Ovary (tissue), 7 donors: ENCODE measurements at regions not wholly inside any gene's neighbourhood (a gene's known extent, or its start where the extent isn't known, plus 50 kb on each side); places are given as distances from the start of the nearest gene placed in this dataset.

Source experiments
- DNase-seq, 5 donors: peaks; one replicate each; pipeline ENCODE4 v3.0.0-alpha.2; 2019 to 2020
- H3K27ac ChIP-seq, 2 donors: fragments of 200-600 bp; one replicate each; pipeline versions ENCODE4 v1.5.1 to v1.8.0; 2019 to 2022
- H3K27me3 ChIP-seq: fragments of 200-600 bp; one replicate; pipeline ENCODE4 v1.8.0; 2022
- H3K36me3 ChIP-seq: fragments of 200-600 bp; sonication (generic); one replicate; pipeline ENCODE4 v1.5.1; 2019
- H3K4me1 ChIP-seq: one replicate; pipeline ENCODE4 v1.8.1; 2013; ENCODE audit warnings: mild to moderate bottlenecking, moderate library complexity; ENCODE audit not compliant: insufficient read depth
- H3K4me3 ChIP-seq: fragments of 200-600 bp; sonication (generic); one replicate; pipeline ENCODE4 v1.5.1; 2017
- H3K9me3 ChIP-seq, 2 donors: fragments of 200-600 bp in 1 of 2; sonication (generic) in 1 of 2; one replicate each; pipeline versions ENCODE4 v1.5.1 to v1.8.1; 2013 to 2019; ENCODE audit warnings: mild to moderate bottlenecking in 1 of 2, moderate library complexity in 1 of 2
- CTCF ChIP-seq, 3 donors: fragments of 450-650 bp in 2 of 3; fragments of 200-600 bp in 1 of 3; IDR thresholded peaks; one replicate each; pipeline versions ENCODE4 v1.5.1 to v1.8.0; 2016 to 2022; ENCODE audit warnings: antibody characterized with exemption in 3 of 3, mild to moderate bottlenecking in 1 of 3
- EP300 ChIP-seq: sonication (generic); formaldehyde crosslinking; IDR thresholded peaks from one replicate; pipeline ENCODE4 v1.6.1; 2017; ENCODE audit warnings: antibody characterized with exemption
- POLR2A ChIP-seq: fragments of 450-650 bp; IDR thresholded peaks from one replicate; pipeline ENCODE4 v1.6.1; 2017; ENCODE audit warnings: antibody characterized with exemption, mild to moderate bottlenecking, moderate library complexity
- WGBS, 3 donors: extraction: QIAGEN DNeasy Blood & Tissue Kit in 1 of 3; methylation state at CpG; one replicate each; pipeline versions ENCODE4 v1.1.5 to v1.1.7; 2013 to 2017; 5-methylcytosine and 5-hydroxymethylcytosine counted together
- intact Hi-C, 4 donors: fragments of 100-400 bp; cut with DNase I; formaldehyde crosslinking; loops; one replicate each; pipeline versions ENCODE4 v1.11.0 to v1.15.1; 2022 to 2023
- donor health status: DM: no; HTN: no; CAD: no; lungs with moderate emphysema.
- donor health status: DM: no; HTN: no; CAD: no.
- donor health status: Bipolar disorder and iron deficiency.
- donor health status: DM: no; HTN: no; CAD: no.
- donor health status: DM: yes; HTN: yes; CAD: no.

GRCh38 chr15:94761574-94761973 is 530.2 kb downstream of the MCTP2 start:
- Histone ChIP-seq H3K36me3 (no peaks in the 10 kb centered on the region), H3K4me3 (no peak overlapping the region), H3K4me1 (no peaks in the 10 kb centered on the region), H3K9me3 (no peaks in the 10 kb centered on the region), H3K27me3 (no peaks in the 10 kb centered on the region), H3K27ac (no peak overlapping the region)
- TF ChIP-seq CTCF (IDR thresholded peaks at IDR 0.05), result no peak
- TF ChIP-seq EP300, result no peak
- no peak for TF ChIP-seq POLR2A
- intact Hi-C loops, result no loop called here
- 54 to 92% (median 87%) methylated on average over 1 of the region's 1 CpG for WGBS, 3 donors
- DNase-seq, result no peak

- 28 to 59% (median 31%) methylated on average over 2 of the region's 2 CpGs for WGBS, 3 donors
- Histone ChIP-seq H3K4me3 (no peak overlapping the region), H3K27ac (no peak overlapping the region), H3K9me3 (no peaks in the 10 kb centered on the region), H3K27me3 (no peaks in the 10 kb centered on the region), H3K36me3 (no peaks in the 10 kb centered on the region), H3K4me1 (no peaks in the 10 kb centered on the region)
- TF ChIP-seq EP300 (no peak), POLR2A (no peak), CTCF (IDR thresholded peaks at IDR 0.05) (no peak)
- intact Hi-C loops, result no loop called here
- no peak for DNase-seq
Measured at GRCh38 chr15:94769089-94769488, 537.7 kb downstream of the MCTP2 start.

- intact Hi-C loops, result no loop called here
- 93 to 94% (median 94%) methylated on average over 10 of the region's 10 CpGs for WGBS, 3 donors
Measured at GRCh38 chr15:94770199-94770598, 538.8 kb downstream of the MCTP2 start.

GRCh38 chr15:94777037-94777436 is 545.7 kb downstream of the MCTP2 start:
- TF ChIP-seq EP300 (no peak), CTCF (IDR thresholded peaks at IDR 0.05) (no peak), POLR2A (no peak)
- Histone ChIP-seq H3K4me1 (no peaks in the 10 kb centered on the region), H3K27ac (no peak overlapping the region), H3K9me3 (no peaks in the 10 kb centered on the region), H3K4me3 (no peak overlapping the region), H3K27me3 (no peaks in the 10 kb centered on the region), H3K36me3 (no peaks in the 10 kb centered on the region)
- WGBS, 3 donors, result 76 to 90% (median 81%) methylated on average over 1 of the region's 1 CpG
- DNase-seq, result no peak
- intact Hi-C loops, result no loop called here

More at GRCh38 chr15:94770199-94770598, 538.8 kb downstream of the MCTP2 start:
- no peaks in the 10 kb centered on the region for H3K36me3 ChIP-seq
- no peaks in the 10 kb centered on the region for H3K9me3 ChIP-seq
- no peaks in the 10 kb centered on the region for H3K4me1 ChIP-seq
- no peaks in the 10 kb centered on the region for H3K27me3 ChIP-seq
- TF ChIP-seq POLR2A (no peak), EP300 (no peak), CTCF (IDR thresholded peaks at IDR 0.05) (no peak)
- no peak for DNase-seq
- no peak overlapping the region for H3K27ac ChIP-seq
- no peak overlapping the region for H3K4me3 ChIP-seq

GRCh38 chr15:94778840-94779239 is 547.5 kb downstream of the MCTP2 start:
- intact Hi-C loops, result no loop called here
- no peak for DNase-seq
- H3K9me3 ChIP-seq, result no peaks in the 10 kb centered on the region
- no peak overlapping the region for H3K4me3 ChIP-seq
- H3K4me1 ChIP-seq, result no peaks in the 10 kb centered on the region
- TF ChIP-seq EP300 (no peak), CTCF (IDR thresholded peaks at IDR 0.05) (no peak), POLR2A (no peak)
- no peak overlapping the region for H3K27ac ChIP-seq
- no peaks in the 10 kb centered on the region for H3K27me3 ChIP-seq
- H3K36me3 ChIP-seq, result no peaks in the 10 kb centered on the region
